ENCODE measurements at regions not wholly inside any gene's neighbourhood (a gene's known extent, or its start where the extent isn't known, plus 50 kb on each side); places are given as distances from the start of the nearest gene placed in this dataset.

DNA sequence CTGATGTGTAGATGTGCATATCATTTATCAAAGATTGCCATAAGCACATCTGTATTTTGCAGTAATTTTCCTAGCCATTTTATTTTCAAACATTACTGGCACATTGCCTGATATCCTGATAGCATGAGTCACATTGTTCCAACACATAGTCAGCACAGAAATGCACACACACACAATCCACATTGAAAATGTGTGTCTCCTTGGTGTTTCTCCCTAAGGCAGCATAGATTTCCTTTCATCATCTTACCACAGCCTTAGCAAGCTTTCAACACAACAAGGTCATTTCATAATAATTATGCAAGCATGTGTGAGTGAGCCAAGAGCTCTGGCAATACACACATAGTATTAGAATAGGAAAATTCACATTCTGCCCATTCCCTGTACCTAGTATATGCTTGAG, 245.4 kb upstream of the MEIS1 start:
- Histone ChIP-seq H3K27ac (ENCODE audit: insufficient read depth, low read length) (no peak overlapping the region), H4K20me1 (ENCODE audit: insufficient read depth, low read length) (no peaks in the 10 kb centered on the region), H2AK9ac (replicated peaks; ENCODE audit: low read depth, low read length, poor library complexity) (no peak overlapping the region), H3K36me3 (ENCODE audit: control insufficient read depth, insufficient read depth, low read length) (no peaks in the 10 kb centered on the region), H3K27me3 (ENCODE audit: control insufficient read depth, insufficient read depth, low read length) (no peaks in the 10 kb centered on the region), H3K14ac (replicated peaks; ENCODE audit: low read depth, low read length) (no peak overlapping the region), H3K4me2 (ENCODE audit: low read depth, low read length) (no peak overlapping the region), H4K5ac (ENCODE audit: low read depth, low read length) (no peak overlapping the region), H2BK15ac (ENCODE audit: low read depth, low read length) (no peak overlapping the region), H3K9me1 (ENCODE audit: insufficient read depth, low read length) (no peaks in the 10 kb centered on the region), H3K9me3 (ENCODE audit: control insufficient read depth, insufficient read depth, low read length) (no peaks in the 10 kb centered on the region), H4K8ac (ENCODE audit: low read depth in 2 of 2, low read length in 2 of 2) (no peak overlapping the region), H4K91ac (ENCODE audit: insufficient read depth, low read depth, low read length) (no peak overlapping the region), H2BK20ac (ENCODE audit: low read depth, low read length) (no peak overlapping the region), H3K79me1 (ENCODE audit: low read depth in 1 of 2, low read length in 2 of 2) (no peaks in the 10 kb centered on the region), H2BK120ac (ENCODE audit: low read depth, low read length) (no peak overlapping the region), H3K56ac (ENCODE audit: extremely low read depth, insufficient read depth, low read length) (no peak overlapping the region), H3K4ac (ENCODE audit: low read depth, low read length) (no peak overlapping the region), H2AFZ (replicated peaks; ENCODE audit: low read length, poor library complexity) (no peak overlapping the region), H3K4me3 (ENCODE audit: insufficient read depth, low read depth, low read length) (no peak overlapping the region), H2BK5ac (ENCODE audit: low read depth, low read length, poor library complexity, severe bottlenecking) (no peak overlapping the region), H3K4me1 (ENCODE audit: control insufficient read depth, insufficient read depth, low read length) (no peaks in the 10 kb centered on the region), H3K23ac (ENCODE audit: low read depth, low read length) (no peak overlapping the region), H3K18ac (ENCODE audit: low read depth, low read length) (no peak overlapping the region), H2AK5ac (ENCODE audit: low read depth, low read length) (no peak overlapping the region), H3K9ac (ENCODE audit: low read depth, low read length) (no peak overlapping the region)
- ChIA-PET POLR2A (ENCODE audit: unreplicated experiment) (no interaction called here), CTCF (interaction anchor here (0.5 kb wide), 1 partner anchor 47 kb away, joined by 5 read pairs; no protein-coding TSS in a partner anchor)
- intact Hi-C loops (cut with micrococcal nuclease) (no loop called here), in situ Hi-C loops (cut with MboI; ENCODE audit: low sequenced_read_pairs) (no loop called here), dilution Hi-C loops (cut with HindIII; ENCODE audit: low sequenced_read_pairs, unreplicated experiment) (no loop called here)
- DNase-seq (no peak), ATAC-seq (ENCODE audit: low read depth) (no peak)
- no TSS peak for BruUV-seq (replicated peaks)
- TF ChIP-seq CHD1 (IDR thresholded peaks at IDR 0.05; ENCODE audit: low read depth, low read length) (no peak), MAZ (IDR thresholded peaks at IDR 0.05; ENCODE audit: borderline replicate concordance, low read depth, low read length) (no peak), MXI1 (IDR thresholded peaks at IDR 0.05; ENCODE audit: borderline replicate concordance, low read depth, low read length) (no peak), CEBPB (IDR thresholded peaks at IDR 0.05; ENCODE audit: low read depth, low read length) (no peak), MAFK (IDR thresholded peaks at IDR 0.05; ENCODE audit: low read depth, low read length) (no peak), RFX5 (IDR thresholded peaks at IDR 0.05; ENCODE audit: low read depth, low read length) (no peak), SMC3 (IDR thresholded peaks at IDR 0.05; ENCODE audit: low read depth, low read length) (no peak), POLR2A (IDR thresholded peaks at IDR 0.05; ENCODE audit: low read depth, low read length) (no peak), NFE2L2 (IDR thresholded peaks at IDR 0.05; ENCODE audit: low read depth, low read length) (no peak), BHLHE40 (IDR thresholded peaks at IDR 0.05; ENCODE audit: low read depth, low read length) (no peak), FOS (IDR thresholded peaks at IDR 0.05; ENCODE audit: low read depth, low read length) (no peak), RCOR1 (IDR thresholded peaks at IDR 0.05; ENCODE audit: insufficient replicate concordance, low read length) (no peak)
- TF ChIP-seq, protein P1, sequence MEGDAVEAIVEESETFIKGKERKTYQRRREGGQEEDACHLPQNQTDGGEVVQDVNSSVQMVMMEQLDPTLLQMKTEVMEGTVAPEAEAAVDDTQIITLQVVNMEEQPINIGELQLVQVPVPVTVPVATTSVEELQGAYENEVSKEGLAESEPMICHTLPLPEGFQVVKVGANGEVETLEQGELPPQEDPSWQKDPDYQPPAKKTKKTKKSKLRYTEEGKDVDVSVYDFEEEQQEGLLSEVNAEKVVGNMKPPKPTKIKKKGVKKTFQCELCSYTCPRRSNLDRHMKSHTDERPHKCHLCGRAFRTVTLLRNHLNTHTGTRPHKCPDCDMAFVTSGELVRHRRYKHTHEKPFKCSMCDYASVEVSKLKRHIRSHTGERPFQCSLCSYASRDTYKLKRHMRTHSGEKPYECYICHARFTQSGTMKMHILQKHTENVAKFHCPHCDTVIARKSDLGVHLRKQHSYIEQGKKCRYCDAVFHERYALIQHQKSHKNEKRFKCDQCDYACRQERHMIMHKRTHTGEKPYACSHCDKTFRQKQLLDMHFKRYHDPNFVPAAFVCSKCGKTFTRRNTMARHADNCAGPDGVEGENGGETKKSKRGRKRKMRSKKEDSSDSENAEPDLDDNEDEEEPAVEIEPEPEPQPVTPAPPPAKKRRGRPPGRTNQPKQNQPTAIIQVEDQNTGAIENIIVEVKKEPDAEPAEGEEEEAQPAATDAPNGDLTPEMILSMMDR (conservative IDR thresholded peaks at IDR 0.05; ENCODE audit: low read depth, low read length), result no peak
- TF ChIP-seq, protein P2, sequence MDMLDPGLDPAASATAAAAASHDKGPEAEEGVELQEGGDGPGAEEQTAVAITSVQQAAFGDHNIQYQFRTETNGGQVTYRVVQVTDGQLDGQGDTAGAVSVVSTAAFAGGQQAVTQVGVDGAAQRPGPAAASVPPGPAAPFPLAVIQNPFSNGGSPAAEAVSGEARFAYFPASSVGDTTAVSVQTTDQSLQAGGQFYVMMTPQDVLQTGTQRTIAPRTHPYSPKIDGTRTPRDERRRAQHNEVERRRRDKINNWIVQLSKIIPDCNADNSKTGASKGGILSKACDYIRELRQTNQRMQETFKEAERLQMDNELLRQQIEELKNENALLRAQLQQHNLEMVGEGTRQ (IDR thresholded peaks at IDR 0.05; ENCODE audit: low read depth, low read length), result no peak

Measured in IMR-90 (cell line).